ENCODE measurements at regions not wholly inside any gene's neighbourhood (a gene's known extent, or its start where the extent isn't known, plus 50 kb on each side); places are given as distances from the start of the nearest gene placed in this dataset.

- no peaks in the 10 kb centered on the region for H3K9me3 ChIP-seq (ENCODE audit: low read length)
- no peak overlapping the region for H3K4me3 ChIP-seq (ENCODE audit: low read depth in 1 of 2, low read length in 2 of 2)
- no peak overlapping the region for H3K27ac ChIP-seq (ENCODE audit: low read depth, low read length)
- no peaks in the 10 kb centered on the region for H3K27me3 ChIP-seq (ENCODE audit: control insufficient read depth in 1 of 2, insufficient read depth in 2 of 2, low read length in 2 of 2)
- no peak overlapping the region for H3K9ac ChIP-seq (ENCODE audit: low read length)
- peaks cover 6% of the 10 kb centered on the region for H3K4me1 ChIP-seq (ENCODE audit: insufficient read depth, low read length)
- no peaks in the 10 kb centered on the region for H3K36me3 ChIP-seq (ENCODE audit: insufficient read depth, low read length)
These were observed 151.0 kb upstream of the SMLR1 start for GRCh38 chr6:130676077-130676772.

GRCh38 chr6:130676773-130677144 lies 150.4 kb upstream of the SMLR1 start:
- peaks cover 6% of the 10 kb centered on the region for H3K4me1 ChIP-seq (ENCODE audit: insufficient read depth, low read length)
- no peak overlapping the region for H3K27ac ChIP-seq (ENCODE audit: low read depth, low read length)
- H3K4me3 ChIP-seq (ENCODE audit: low read depth in 1 of 2, low read length in 2 of 2): no peak overlapping the region
- H3K27me3 ChIP-seq (ENCODE audit: control insufficient read depth in 1 of 2, insufficient read depth in 2 of 2, low read length in 2 of 2): no peaks in the 10 kb centered on the region
- H3K9ac ChIP-seq (ENCODE audit: low read length): no peak overlapping the region
- no peaks in the 10 kb centered on the region for H3K36me3 ChIP-seq (ENCODE audit: insufficient read depth, low read length)
- no peaks in the 10 kb centered on the region for H3K9me3 ChIP-seq (ENCODE audit: low read length)

- H3K36me3 ChIP-seq (ENCODE audit: insufficient read depth, low read length): no peaks in the 10 kb centered on the region
- no peaks in the 10 kb centered on the region for H3K9me3 ChIP-seq (ENCODE audit: low read length)
- peaks cover 6% of the 10 kb centered on the region for H3K4me1 ChIP-seq (ENCODE audit: insufficient read depth, low read length)
- no peak overlapping the region for H3K27ac ChIP-seq (ENCODE audit: low read depth, low read length)
- no peaks in the 10 kb centered on the region for H3K27me3 ChIP-seq (ENCODE audit: control insufficient read depth in 1 of 2, insufficient read depth in 2 of 2, low read length in 2 of 2)
- H3K4me3 ChIP-seq (ENCODE audit: low read depth in 1 of 2, low read length in 2 of 2): no peak overlapping the region
- H3K9ac ChIP-seq (ENCODE audit: low read length): no peak overlapping the region
These were observed 149.9 kb upstream of the SMLR1 start for GRCh38 chr6:130677312-130677711.

- Histone ChIP-seq H3K27me3 (ENCODE audit: control insufficient read depth in 1 of 2, insufficient read depth in 2 of 2, low read length in 2 of 2) (no peaks in the 10 kb centered on the region), H3K4me1 (ENCODE audit: insufficient read depth, low read length) (peaks cover 6% of the 10 kb centered on the region), H3K27ac (ENCODE audit: low read depth, low read length) (no peak overlapping the region), H3K9ac (ENCODE audit: low read length) (no peak overlapping the region), H3K9me3 (ENCODE audit: low read length) (no peaks in the 10 kb centered on the region), H3K4me3 (ENCODE audit: low read depth in 1 of 2, low read length in 2 of 2) (no peak overlapping the region), H3K36me3 (ENCODE audit: insufficient read depth, low read length) (no peaks in the 10 kb centered on the region)
These were observed 149.4 kb upstream of the SMLR1 start for GRCh38 chr6:130677766-130678165.

DNA sequence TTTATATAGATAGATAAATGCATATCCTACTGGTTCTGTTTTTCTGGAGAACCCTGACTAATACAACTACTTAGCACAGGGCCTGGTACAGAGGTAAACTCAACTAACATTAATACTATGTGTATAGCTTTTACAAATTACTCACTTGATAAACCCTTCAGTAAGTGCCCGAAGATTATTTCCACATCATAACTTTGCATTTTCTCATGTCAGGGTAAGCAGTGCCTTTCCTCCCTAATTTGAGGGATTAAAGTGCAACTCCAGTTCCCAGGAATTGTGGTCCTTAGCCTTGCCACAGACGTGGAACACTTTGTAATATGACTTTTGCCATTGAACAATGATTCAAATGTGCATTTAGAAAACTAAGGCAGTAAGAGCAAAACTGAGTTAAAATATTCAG lies 147.5 kb upstream of the SMLR1 start:
- Histone ChIP-seq H3K27me3 (ENCODE audit: control insufficient read depth in 1 of 2, insufficient read depth in 2 of 2, low read length in 2 of 2) (no peaks in the 10 kb centered on the region), H3K9me3 (ENCODE audit: low read length) (no peaks in the 10 kb centered on the region), H3K4me3 (ENCODE audit: low read depth in 1 of 2, low read length in 2 of 2) (no peak overlapping the region), H3K36me3 (ENCODE audit: insufficient read depth, low read length) (no peaks in the 10 kb centered on the region), H3K4me1 (ENCODE audit: insufficient read depth, low read length) (peaks cover 6% of the 10 kb centered on the region), H3K9ac (ENCODE audit: low read length) (no peak overlapping the region), H3K27ac (ENCODE audit: low read depth, low read length) (no peak overlapping the region)

DNA sequence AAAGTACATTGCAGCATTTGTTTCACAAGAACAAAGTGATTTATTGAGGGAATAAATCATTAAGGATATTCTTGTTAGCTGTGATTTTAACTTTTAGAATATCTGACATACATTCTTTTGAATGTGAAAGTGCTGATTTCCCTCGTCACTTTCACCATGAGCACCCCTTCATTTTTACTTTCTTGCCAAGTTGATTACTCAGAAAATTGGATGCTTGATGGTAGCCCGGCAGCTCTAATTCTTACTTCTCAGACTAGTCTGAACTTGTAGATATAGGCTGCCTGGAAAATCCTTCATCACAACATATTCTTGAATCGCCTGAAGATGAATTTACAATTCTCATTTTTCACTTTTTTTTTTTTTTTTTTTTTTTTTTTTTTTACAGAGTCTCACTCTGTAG lies 147.1 kb upstream of the SMLR1 start:
- no peaks in the 10 kb centered on the region for H3K36me3 ChIP-seq (ENCODE audit: insufficient read depth, low read length)
- H3K9me3 ChIP-seq (ENCODE audit: low read length): no peaks in the 10 kb centered on the region
- no peak overlapping the region for H3K27ac ChIP-seq (ENCODE audit: low read depth, low read length)

DNA sequence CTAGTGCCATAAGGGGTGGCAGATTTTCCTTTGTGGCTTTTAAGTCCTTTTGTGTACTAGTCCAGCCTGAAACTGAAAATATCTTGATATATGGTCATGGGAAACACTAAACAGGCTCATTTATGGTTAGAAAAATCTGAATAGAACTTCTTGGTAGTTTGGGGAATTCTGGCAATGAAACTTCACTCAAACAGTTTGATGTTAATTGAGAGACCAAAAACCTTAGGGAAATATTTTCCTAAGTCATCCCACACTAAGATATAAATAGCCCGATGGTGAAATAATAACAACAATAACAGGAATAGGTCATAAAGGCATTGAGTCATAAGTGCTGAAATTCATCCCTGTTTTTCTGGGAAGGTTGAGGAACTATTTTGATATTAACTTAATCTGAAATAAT lies 146.2 kb upstream of the SMLR1 start:
- H3K27ac ChIP-seq (ENCODE audit: low read depth, low read length): peak overlapping the region; percentile 17
- no peaks in the 10 kb centered on the region for H3K9me3 ChIP-seq (ENCODE audit: low read length)
- H3K36me3 ChIP-seq (ENCODE audit: insufficient read depth, low read length): no peaks in the 10 kb centered on the region
- H3K27me3 ChIP-seq (ENCODE audit: control insufficient read depth in 1 of 2, insufficient read depth in 2 of 2, low read length in 2 of 2): no peaks in the 10 kb centered on the region
- peaks cover under 1% of the 10 kb centered on the region for H3K4me1 ChIP-seq (ENCODE audit: insufficient read depth, low read length)
- no peak overlapping the region for H3K9ac ChIP-seq (ENCODE audit: low read length)
- H3K4me3 ChIP-seq (ENCODE audit: low read depth in 1 of 2, low read length in 2 of 2): no peak overlapping the region

More for the DNA sequence above, 147.1 kb upstream of the SMLR1 start:
- H3K4me1 ChIP-seq (ENCODE audit: insufficient read depth, low read length): peaks cover 6% of the 10 kb centered on the region
- H3K4me3 ChIP-seq (ENCODE audit: low read depth in 1 of 2, low read length in 2 of 2): no peak overlapping the region
- no peak overlapping the region for H3K9ac ChIP-seq (ENCODE audit: low read length)
- H3K27me3 ChIP-seq (ENCODE audit: control insufficient read depth in 1 of 2, insufficient read depth in 2 of 2, low read length in 2 of 2): no peaks in the 10 kb centered on the region

DNA sequence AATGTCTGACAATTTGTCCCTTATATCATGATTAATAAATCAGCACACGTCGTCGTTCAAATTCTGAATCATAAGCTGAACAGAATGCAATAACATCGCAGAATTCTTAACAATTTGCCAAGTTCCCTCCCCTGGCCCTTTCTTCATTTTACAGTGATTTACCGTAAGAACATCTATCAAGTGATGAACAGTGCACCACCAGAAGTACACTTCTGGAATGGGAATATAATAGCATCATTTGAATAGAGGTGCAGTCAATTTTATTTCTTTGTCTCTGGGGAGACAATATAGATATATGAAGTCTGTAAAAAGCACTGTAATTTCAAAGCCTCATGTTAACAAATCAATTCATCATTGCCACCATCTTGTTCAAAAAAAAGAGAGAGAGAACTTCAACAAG lies 145.1 kb upstream of the SMLR1 start:
- no peaks in the 10 kb centered on the region for H3K36me3 ChIP-seq (ENCODE audit: insufficient read depth, low read length)
- no peaks in the 10 kb centered on the region for H3K9me3 ChIP-seq (ENCODE audit: low read length)
- no peaks in the 10 kb centered on the region for H3K4me1 ChIP-seq (ENCODE audit: insufficient read depth, low read length)
- no peak overlapping the region for H3K27ac ChIP-seq (ENCODE audit: low read depth, low read length)
- H3K4me3 ChIP-seq (ENCODE audit: low read depth in 1 of 2, low read length in 2 of 2): no peak overlapping the region
- H3K27me3 ChIP-seq (ENCODE audit: control insufficient read depth in 1 of 2, insufficient read depth in 2 of 2, low read length in 2 of 2): no peaks in the 10 kb centered on the region
- H3K9ac ChIP-seq (ENCODE audit: low read length): no peak overlapping the region

GRCh38 chr6:130683761-130684517 lies 143.3 kb upstream of the SMLR1 start:
- Histone ChIP-seq H3K9me3 (ENCODE audit: low read length) (no peaks in the 10 kb centered on the region), H3K9ac (ENCODE audit: low read length) (no peak overlapping the region), H3K4me1 (ENCODE audit: insufficient read depth, low read length) (no peaks in the 10 kb centered on the region), H3K36me3 (ENCODE audit: insufficient read depth, low read length) (no peaks in the 10 kb centered on the region), H3K27ac (ENCODE audit: low read depth, low read length) (no peak overlapping the region), H3K27me3 (ENCODE audit: control insufficient read depth in 1 of 2, insufficient read depth in 2 of 2, low read length in 2 of 2) (no peaks in the 10 kb centered on the region), H3K4me3 (ENCODE audit: low read depth in 1 of 2, low read length in 2 of 2) (no peak overlapping the region)

GRCh38 chr6:130692659-130693058 lies 134.5 kb upstream of the SMLR1 start:
- Histone ChIP-seq H3K4me3 (ENCODE audit: low read depth in 1 of 2, low read length in 2 of 2) (no peak overlapping the region), H3K9ac (ENCODE audit: low read length) (no peak overlapping the region), H3K27me3 (ENCODE audit: control insufficient read depth in 1 of 2, insufficient read depth in 2 of 2, low read length in 2 of 2) (no peaks in the 10 kb centered on the region), H3K9me3 (ENCODE audit: low read length) (no peaks in the 10 kb centered on the region), H3K27ac (ENCODE audit: low read depth, low read length) (no peak overlapping the region), H3K36me3 (ENCODE audit: insufficient read depth, low read length) (no peaks in the 10 kb centered on the region), H3K4me1 (ENCODE audit: insufficient read depth, low read length) (no peaks in the 10 kb centered on the region)

GRCh38 chr6:130693944-130694343 lies 133.3 kb upstream of the SMLR1 start:
- H3K27me3 ChIP-seq (ENCODE audit: control insufficient read depth in 1 of 2, insufficient read depth in 2 of 2, low read length in 2 of 2): no peaks in the 10 kb centered on the region
- no peaks in the 10 kb centered on the region for H3K9me3 ChIP-seq (ENCODE audit: low read length)
- no peaks in the 10 kb centered on the region for H3K4me1 ChIP-seq (ENCODE audit: insufficient read depth, low read length)

DNA sequence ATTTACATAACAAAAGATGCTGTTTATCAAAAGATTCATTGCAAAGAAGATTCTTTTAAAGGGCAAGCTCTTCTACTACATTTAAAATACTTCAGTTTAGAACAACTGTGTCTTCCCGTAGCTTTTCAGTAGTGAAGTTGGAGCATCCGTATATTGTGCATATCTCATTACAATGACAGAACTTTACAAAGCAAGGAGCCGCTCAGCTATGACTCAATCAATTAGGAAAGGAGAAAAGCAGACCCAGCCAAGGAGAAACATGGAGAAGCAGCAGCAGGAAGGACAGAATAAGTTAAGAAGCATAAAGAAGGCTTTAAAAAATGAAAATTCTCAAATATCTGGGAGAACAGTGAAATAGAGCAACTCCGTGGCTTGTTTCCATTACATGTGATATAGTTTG lies 132.6 kb upstream of the SMLR1 start:
- H3K27ac ChIP-seq (ENCODE audit: low read depth, low read length): no peak overlapping the region
- H3K27me3 ChIP-seq (ENCODE audit: control insufficient read depth in 1 of 2, insufficient read depth in 2 of 2, low read length in 2 of 2): no peaks in the 10 kb centered on the region
- no peak overlapping the region for H3K4me3 ChIP-seq (ENCODE audit: low read depth in 1 of 2, low read length in 2 of 2)
- H3K36me3 ChIP-seq (ENCODE audit: insufficient read depth, low read length): no peaks in the 10 kb centered on the region
- no peaks in the 10 kb centered on the region for H3K9me3 ChIP-seq (ENCODE audit: low read length)
- no peak overlapping the region for H3K9ac ChIP-seq (ENCODE audit: low read length)
- no peaks in the 10 kb centered on the region for H3K4me1 ChIP-seq (ENCODE audit: insufficient read depth, low read length)

More at GRCh38 chr6:130693944-130694343, 133.3 kb upstream of the SMLR1 start:
- Histone ChIP-seq H3K9ac (ENCODE audit: low read length) (no peak overlapping the region), H3K27ac (ENCODE audit: low read depth, low read length) (no peak overlapping the region), H3K36me3 (ENCODE audit: insufficient read depth, low read length) (no peaks in the 10 kb centered on the region), H3K4me3 (ENCODE audit: low read depth in 1 of 2, low read length in 2 of 2) (no peak overlapping the region)
